Right forelimb (tissue), 1 donor: ENCODE measurements at regions not wholly inside any gene's neighbourhood (a gene's known extent, or its start where the extent isn't known, plus 50 kb on each side); places are given as distances from the start of the nearest gene placed in this dataset.

Experiments
- DNase-seq: peaks from one replicate; pipeline ENCODE4 v3.0.0-alpha.2; 2018

GRCh38 chr20:61149636-61150035 is 102.4 kb upstream of the CDH4 start:
- DNase-seq: no peak

- no peak for DNase-seq
These were observed 94.8 kb upstream of the CDH4 start for GRCh38 chr20:61157301-61157700.

GRCh38 chr20:61159957-61160686 is 91.9 kb upstream of the CDH4 start:
- DNase-seq: no peak

GRCh38 chr20:61161726-61162390 is 90.2 kb upstream of the CDH4 start:
- DNase-seq: no peak

GRCh38 chr20:61162451-61162850 is 89.6 kb upstream of the CDH4 start:
- no peak for DNase-seq

- no peak for DNase-seq
These were observed 89.0 kb upstream of the CDH4 start for GRCh38 chr20:61163031-61163430.

GRCh38 chr20:61166324-61166723 is 85.7 kb upstream of the CDH4 start:
- DNase-seq: no peak

GRCh38 chr20:61168605-61169004 is 83.5 kb upstream of the CDH4 start:
- no peak for DNase-seq

- no peak for DNase-seq
These were observed 82.2 kb upstream of the CDH4 start for GRCh38 chr20:61169874-61170273.

- DNase-seq: no peak
These were observed 81.4 kb upstream of the CDH4 start for GRCh38 chr20:61170496-61171320.

GRCh38 chr20:61173267-61173666 is 78.8 kb upstream of the CDH4 start:
- DNase-seq: no peak

- no peak for DNase-seq
These were observed 77.9 kb upstream of the CDH4 start for GRCh38 chr20:61173961-61174725.

- DNase-seq: no peak
These were observed 75.2 kb upstream of the CDH4 start for GRCh38 chr20:61176874-61177273.

- no peak for DNase-seq
These were observed 73.5 kb upstream of the CDH4 start for GRCh38 chr20:61178551-61179071.

- no peak for DNase-seq
These were observed 67.9 kb upstream of the CDH4 start for GRCh38 chr20:61184194-61184593.

GRCh38 chr20:61185181-61185580 is 66.9 kb upstream of the CDH4 start:
- DNase-seq: no peak

GRCh38 chr20:61185841-61186601 is 66.0 kb upstream of the CDH4 start:
- no peak for DNase-seq

- no peak for DNase-seq
These were observed 65.1 kb upstream of the CDH4 start for GRCh38 chr20:61186771-61187472.

- no peak for DNase-seq
These were observed 62.5 kb upstream of the CDH4 start for GRCh38 chr20:61189534-61189933.

- no peak for DNase-seq
These were observed 61.0 kb upstream of the CDH4 start for GRCh38 chr20:61191096-61191495.

- DNase-seq: no peak
These were observed 59.6 kb upstream of the CDH4 start for GRCh38 chr20:61192337-61192950.
